GM06990 (cell line): ENCODE measurements at regions not wholly inside any gene's neighbourhood (a gene's known extent, or its start where the extent isn't known, plus 50 kb on each side); places are given as distances from the start of the nearest gene placed in this dataset.

ENCODE experiments used
- DNase-seq: peaks from one replicate; pipeline ENCODE4 v3.0.0-alpha.2; 2011; ENCODE audit not compliant: insufficient read length; ENCODE audit errors: extremely low read depth
- H3K27me3 ChIP-seq: replicated peaks from 2 replicates; pipeline ENCODE4 v1.6.0; 2011; ENCODE audit warnings: low read length; ENCODE audit not compliant: control insufficient read depth, insufficient read depth
- H3K36me3 ChIP-seq: 2 replicates; pipeline ENCODE4 v1.5.1; 2011; ENCODE audit warnings: low read length; ENCODE audit not compliant: control insufficient read depth, insufficient read depth
- H3K4me3 ChIP-seq: replicated peaks from 2 replicates; pipeline ENCODE4 v1.5.1; 2011; ENCODE audit warnings: low read depth, mild to moderate bottlenecking, control low read depth, low read length
- TF ChIP-seq, protein P1 (sequence below): IDR thresholded peaks from 2 replicates; pipeline ENCODE4 v1.5.1; 2011; ENCODE audit warnings: low read length, control low read depth, mild to moderate bottlenecking, inconsistent platforms; ENCODE audit not compliant: insufficient read depth, poor library complexity, severe bottlenecking

DNA sequence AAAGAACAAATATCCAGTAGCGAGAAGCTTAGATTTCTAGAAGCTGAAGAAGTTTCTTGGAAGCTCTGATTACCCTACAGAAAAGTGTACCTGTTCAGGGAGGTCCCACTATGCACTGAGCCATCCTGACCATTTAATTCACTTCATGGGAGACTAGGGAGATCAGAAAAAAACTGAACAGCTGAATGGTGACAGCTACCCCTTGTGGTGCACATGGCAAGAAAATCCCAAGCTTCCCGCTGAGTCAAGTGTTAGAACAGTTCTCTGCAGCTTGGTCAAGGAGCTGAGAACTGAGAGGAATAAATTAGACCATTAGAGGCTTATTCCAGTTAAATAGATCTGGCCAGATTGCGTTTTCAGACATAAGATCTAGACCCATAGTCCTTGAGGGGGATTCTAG is 197.2 kb upstream of the VEPH1 start:
- Histone ChIP-seq H3K4me3 (no peak overlapping the region), H3K36me3 (no peaks in the 10 kb centered on the region), H3K27me3 (no peaks in the 10 kb centered on the region)
- DNase-seq = no peak
- TF ChIP-seq, protein P1, sequence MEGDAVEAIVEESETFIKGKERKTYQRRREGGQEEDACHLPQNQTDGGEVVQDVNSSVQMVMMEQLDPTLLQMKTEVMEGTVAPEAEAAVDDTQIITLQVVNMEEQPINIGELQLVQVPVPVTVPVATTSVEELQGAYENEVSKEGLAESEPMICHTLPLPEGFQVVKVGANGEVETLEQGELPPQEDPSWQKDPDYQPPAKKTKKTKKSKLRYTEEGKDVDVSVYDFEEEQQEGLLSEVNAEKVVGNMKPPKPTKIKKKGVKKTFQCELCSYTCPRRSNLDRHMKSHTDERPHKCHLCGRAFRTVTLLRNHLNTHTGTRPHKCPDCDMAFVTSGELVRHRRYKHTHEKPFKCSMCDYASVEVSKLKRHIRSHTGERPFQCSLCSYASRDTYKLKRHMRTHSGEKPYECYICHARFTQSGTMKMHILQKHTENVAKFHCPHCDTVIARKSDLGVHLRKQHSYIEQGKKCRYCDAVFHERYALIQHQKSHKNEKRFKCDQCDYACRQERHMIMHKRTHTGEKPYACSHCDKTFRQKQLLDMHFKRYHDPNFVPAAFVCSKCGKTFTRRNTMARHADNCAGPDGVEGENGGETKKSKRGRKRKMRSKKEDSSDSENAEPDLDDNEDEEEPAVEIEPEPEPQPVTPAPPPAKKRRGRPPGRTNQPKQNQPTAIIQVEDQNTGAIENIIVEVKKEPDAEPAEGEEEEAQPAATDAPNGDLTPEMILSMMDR = no peak

DNA sequence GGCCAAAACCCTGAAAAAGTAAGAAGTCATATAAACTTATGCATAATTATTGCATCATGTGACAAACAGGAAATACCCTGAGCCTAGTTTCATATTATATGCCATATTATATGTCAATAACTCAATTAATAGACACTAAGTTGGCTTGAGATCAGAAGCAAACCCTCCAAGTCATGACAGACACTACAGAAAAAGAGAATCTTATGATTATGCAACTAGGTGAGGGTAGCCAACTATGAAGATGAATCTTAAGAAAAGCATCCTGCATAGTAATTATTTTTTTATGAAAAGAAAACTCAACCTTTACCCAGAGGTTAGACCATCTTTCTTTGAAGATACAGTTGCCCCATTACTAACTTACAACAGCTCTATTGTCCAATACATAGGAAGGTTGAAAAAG is 192.4 kb upstream of the VEPH1 start:
- Histone ChIP-seq H3K36me3 (no peaks in the 10 kb centered on the region), H3K27me3 (no peaks in the 10 kb centered on the region), H3K4me3 (no peak overlapping the region)
- TF ChIP-seq, protein P1 = no peak
- DNase-seq = no peak

DNA sequence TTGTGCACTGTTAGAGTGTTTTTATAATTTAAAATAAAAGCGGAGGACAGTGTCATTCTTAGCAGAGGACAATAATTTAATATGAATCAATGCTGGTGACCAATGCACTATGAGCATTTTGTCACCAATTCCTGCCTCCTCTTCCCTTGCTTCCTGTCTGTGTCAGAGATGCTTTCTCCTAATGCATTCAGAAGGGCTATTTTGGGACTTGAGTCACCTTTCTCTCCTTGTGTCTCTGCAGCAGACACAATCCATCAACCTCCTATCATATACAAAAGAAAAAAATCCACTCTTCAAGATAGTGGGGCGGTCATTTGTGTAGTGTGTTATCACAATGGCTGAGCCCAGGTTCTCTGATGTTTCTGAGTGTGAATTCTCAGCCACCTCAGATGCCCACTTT is 191.9 kb upstream of the VEPH1 start:
- H3K36me3 ChIP-seq = no peaks in the 10 kb centered on the region

DNA sequence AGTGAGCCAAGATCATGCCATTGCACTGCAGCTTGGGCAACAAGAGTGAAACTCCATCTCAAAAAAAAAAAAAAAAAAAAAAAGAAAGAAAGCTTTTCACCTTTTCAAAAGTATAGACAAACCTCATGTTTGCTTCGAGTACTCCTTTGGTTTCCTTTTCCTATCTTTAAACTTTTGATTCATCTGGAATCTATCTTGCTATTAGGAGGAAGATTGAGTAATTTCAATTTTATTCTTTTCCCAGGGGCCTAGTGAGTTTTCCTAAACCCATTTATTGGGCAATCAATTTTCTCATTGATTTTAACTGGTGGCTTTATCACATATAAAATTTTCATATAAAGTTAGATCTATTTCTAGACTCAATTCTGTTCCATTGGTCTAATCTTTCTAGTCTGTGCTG is 190.5 kb upstream of the VEPH1 start:
- Histone ChIP-seq H3K36me3 (no peaks in the 10 kb centered on the region), H3K4me3 (no peak overlapping the region), H3K27me3 (no peaks in the 10 kb centered on the region)
- TF ChIP-seq, protein P1 = no peak
- DNase-seq = no peak

More for the DNA sequence above, 191.9 kb upstream of the VEPH1 start:
- H3K4me3 ChIP-seq = no peak overlapping the region
- TF ChIP-seq, protein P1 = no peak
- no peaks in the 10 kb centered on the region for H3K27me3 ChIP-seq
- no peak for DNase-seq

DNA sequence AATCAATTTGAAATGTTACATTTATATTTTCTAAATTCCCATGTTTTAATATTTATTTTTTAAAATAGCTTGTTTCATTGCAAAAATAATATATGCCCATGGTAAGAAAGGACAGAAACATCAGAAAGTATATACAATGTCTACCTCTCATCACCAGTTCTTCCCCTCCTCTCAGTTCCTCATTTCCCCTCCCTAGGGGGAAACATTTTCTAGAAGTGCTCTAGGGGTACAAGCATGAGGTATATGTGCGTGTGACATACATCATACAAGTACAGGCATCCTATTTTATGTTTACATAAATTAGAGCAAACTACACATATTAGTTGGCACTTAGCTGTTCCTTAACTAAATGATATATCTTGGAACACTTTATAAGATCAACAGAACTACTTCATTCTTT is 189.3 kb upstream of the VEPH1 start:
- H3K4me3 ChIP-seq = no peak overlapping the region
- H3K27me3 ChIP-seq = no peaks in the 10 kb centered on the region
- no peak for DNase-seq
- no peaks in the 10 kb centered on the region for H3K36me3 ChIP-seq
- TF ChIP-seq, protein P1 = no peak

DNA sequence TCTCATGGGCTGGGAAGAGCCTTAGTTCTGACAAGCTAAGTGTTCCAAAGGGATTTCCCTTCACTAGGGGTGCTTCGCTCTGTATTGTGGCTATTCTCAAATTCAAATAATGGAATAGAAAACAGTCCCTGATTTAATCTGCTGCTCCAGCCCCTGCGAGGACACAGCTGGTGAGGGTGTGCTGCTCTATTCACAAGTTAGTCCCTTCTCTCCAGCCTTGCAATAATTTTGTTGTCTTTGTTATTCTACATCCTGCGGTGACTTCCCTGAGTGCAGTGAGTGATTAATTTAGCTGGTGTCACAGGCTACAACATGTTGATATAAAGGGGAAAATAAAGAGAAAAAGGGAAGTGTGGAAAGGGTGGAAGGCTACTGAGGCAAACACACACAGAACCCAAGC is 180.5 kb upstream of the VEPH1 start:
- no peak for DNase-seq
- Histone ChIP-seq H3K4me3 (no peak overlapping the region), H3K27me3 (no peaks in the 10 kb centered on the region), H3K36me3 (no peaks in the 10 kb centered on the region)
- TF ChIP-seq, protein P1 = no peak
